ENCODE measurements at regions not wholly inside any gene's neighbourhood (a gene's known extent, or its start where the extent isn't known, plus 50 kb on each side); places are given as distances from the start of the nearest gene placed in this dataset.

GRCh38 chr18:51593931-51594330, 396.4 kb upstream of the MEX3C start:
- Histone ChIP-seq H3K36me3 (replicated peaks in 1 of 2; ENCODE audit: control insufficient read depth in 1 of 2, insufficient read depth in 2 of 2, low read length in 1 of 2) (no peaks in the 10 kb centered on the region), H3K79me2 (ENCODE audit: insufficient read depth) (no peaks in the 10 kb centered on the region), H4K20me1 (ENCODE audit: insufficient read depth) (no peaks in the 10 kb centered on the region), H3K27ac (ENCODE audit: low read depth in 2 of 2, low read length in 1 of 2) (no peak overlapping the region), H3F3A (replicated peaks; ENCODE audit: insufficient read depth) (no peaks in the 10 kb centered on the region), H3K9me2 (no peaks in the 10 kb centered on the region), H2AFZ (ENCODE audit: low read depth) (no peak overlapping the region), H3K27me3 (ENCODE audit: insufficient read depth) (no peaks in the 10 kb centered on the region), H3K9me3 (no peaks in the 10 kb centered on the region), H3K9ac (no peak overlapping the region), H3K4me3 (ENCODE audit: low read depth in 2 of 2, low read length in 1 of 2) (no peak overlapping the region), H3K4me1 (ENCODE audit: control insufficient read depth in 1 of 2, insufficient read depth in 2 of 2, low read depth in 1 of 2, low read length in 1 of 2) (no peaks in the 10 kb centered on the region), H3K4me2 (no peak overlapping the region)
- TF ChIP-seq GABPA (IDR thresholded peaks at IDR 0.05; ENCODE audit: low read depth) (no peak), USF1 (IDR thresholded peaks at IDR 0.05; ENCODE audit: borderline replicate concordance, low read depth) (no peak), SMC3 (IDR thresholded peaks at IDR 0.05; ENCODE audit: low read depth, low read length) (no peak), RXRA (IDR thresholded peaks at IDR 0.05; ENCODE audit: borderline replicate concordance, low read depth) (no peak)
- CTCF ChIA-PET: no interaction called here
- POLR2A ChIA-PET: no interaction called here
- 36% methylated on average over 2 of the region's 2 CpGs for WGBS (ENCODE audit: low lambda C conversion rate)
- no peak for DNase-seq

- Histone ChIP-seq H3K4me1 (ENCODE audit: control insufficient read depth in 1 of 2, insufficient read depth in 2 of 2, low read depth in 1 of 2, low read length in 1 of 2) (no peaks in the 10 kb centered on the region), H3K9me2 (no peaks in the 10 kb centered on the region)
- CTCF ChIA-PET: interaction anchor here (1.2 to 2.7 kb wide), 2 partner anchors 18 kb away, joined by 3 to 13 read pairs; no protein-coding TSS in a partner anchor
Measured at GRCh38 chr18:51603111-51603510, 405.6 kb upstream of the MEX3C start.

GRCh38 chr18:51603551-51603950, 406.1 kb upstream of the MEX3C start:
- POLR2A ChIA-PET: no interaction called here
- WGBS (ENCODE audit: low lambda C conversion rate): 55% methylated on average over 4 of the region's 4 CpGs
- TF ChIP-seq GABPA (IDR thresholded peaks at IDR 0.05; ENCODE audit: low read depth) (no peak), REST (IDR thresholded peaks at IDR 0.05; ENCODE audit: low read depth, low read length) (no peak), USF2 (IDR thresholded peaks at IDR 0.05; ENCODE audit: borderline replicate concordance, low read depth, low read length) (no peak), SIN3A (IDR thresholded peaks at IDR 0.05; ENCODE audit: borderline replicate concordance, low read depth, low read length) (no peak), TAF1 (IDR thresholded peaks at IDR 0.05; ENCODE audit: borderline replicate concordance, low read depth, low read length) (no peak), JUND (IDR thresholded peaks at IDR 0.05) (no peak), POLR2AphosphoS5 (IDR thresholded peaks at IDR 0.05; ENCODE audit: low read depth, low read length) (no peak), RFX5 (IDR thresholded peaks at IDR 0.05; ENCODE audit: low read length) (no peak), YY1 (IDR thresholded peaks at IDR 0.05; ENCODE audit: low read depth) (no peak), PBX3 (IDR thresholded peaks at IDR 0.05) (no peak), FOSL2 (IDR thresholded peaks at IDR 0.05; ENCODE audit: borderline replicate concordance, low read depth) (no peak)

More at GRCh38 chr18:51603111-51603510, 405.6 kb upstream of the MEX3C start:
- no peaks in the 10 kb centered on the region for H4K20me1 ChIP-seq (ENCODE audit: insufficient read depth)
- no peak overlapping the region for H3K4me2 ChIP-seq
- H3K9me3 ChIP-seq: no peaks in the 10 kb centered on the region
- no peaks in the 10 kb centered on the region for H3K79me2 ChIP-seq (ENCODE audit: insufficient read depth)
- no peak for DNase-seq
- no peaks in the 10 kb centered on the region for H3K27me3 ChIP-seq (ENCODE audit: insufficient read depth)
- no peak for TF ChIP-seq USF1 (IDR thresholded peaks at IDR 0.05; ENCODE audit: borderline replicate concordance, low read depth)
- H3K36me3 ChIP-seq (replicated peaks in 1 of 2; ENCODE audit: control insufficient read depth in 1 of 2, insufficient read depth in 2 of 2, low read length in 1 of 2): no peaks in the 10 kb centered on the region
- POLR2A ChIA-PET: no interaction called here
- no peaks in the 10 kb centered on the region for H3F3A ChIP-seq (replicated peaks; ENCODE audit: insufficient read depth)
- H3K9ac ChIP-seq: no peak overlapping the region
- no peak overlapping the region for H3K27ac ChIP-seq (ENCODE audit: low read depth in 2 of 2, low read length in 1 of 2)
- no peak overlapping the region for H2AFZ ChIP-seq (ENCODE audit: low read depth)
- no peak overlapping the region for H3K4me3 ChIP-seq (ENCODE audit: low read depth in 2 of 2, low read length in 1 of 2)

More at GRCh38 chr18:51603551-51603950, 406.1 kb upstream of the MEX3C start:
- Histone ChIP-seq H3K4me3 (ENCODE audit: low read depth in 2 of 2, low read length in 1 of 2) (no peak overlapping the region), H3F3A (replicated peaks; ENCODE audit: insufficient read depth) (no peaks in the 10 kb centered on the region), H2AFZ (ENCODE audit: low read depth) (no peak overlapping the region), H3K27ac (ENCODE audit: low read depth in 2 of 2, low read length in 1 of 2) (no peak overlapping the region), H3K4me1 (ENCODE audit: control insufficient read depth in 1 of 2, insufficient read depth in 2 of 2, low read depth in 1 of 2, low read length in 1 of 2) (no peaks in the 10 kb centered on the region), H3K27me3 (ENCODE audit: insufficient read depth) (no peaks in the 10 kb centered on the region), H3K9me3 (no peaks in the 10 kb centered on the region), H4K20me1 (ENCODE audit: insufficient read depth) (no peaks in the 10 kb centered on the region), H3K79me2 (ENCODE audit: insufficient read depth) (no peaks in the 10 kb centered on the region), H3K4me2 (no peak overlapping the region), H3K9ac (no peak overlapping the region), H3K9me2 (no peaks in the 10 kb centered on the region), H3K36me3 (replicated peaks in 1 of 2; ENCODE audit: control insufficient read depth in 1 of 2, insufficient read depth in 2 of 2, low read length in 1 of 2) (no peaks in the 10 kb centered on the region)
- DNase-seq: no peak
- CTCF ChIA-PET: interaction anchor here (2.7 kb wide), 1 partner anchor 18 kb away, joined by 13 read pairs; no protein-coding TSS in a partner anchor

Measured in SK-N-SH (cell line).